Mesenchymal stem cell (in vitro differentiated cells and primary cell): ENCODE measurements at regions not wholly inside any gene's neighbourhood (a gene's known extent, or its start where the extent isn't known, plus 50 kb on each side); places are given as distances from the start of the nearest gene placed in this dataset.
A peak's percentile ranks its signal among the peaks of the same experiment; 100 is the strongest.

Source experiments
- DNase-seq: peaks from one replicate; pipeline ENCODE4 v3.0.0-alpha.2; 2013
- H2AFZ ChIP-seq: one replicate; pipeline ENCODE4 v1.6.1; 2013; ENCODE audit warnings: low read depth, mild to moderate bottlenecking, control low read depth, inconsistent platforms, low read length, moderate library complexity
- H2AK5ac ChIP-seq: 2 replicates; pipeline ENCODE4 v1.6.1; 2013; ENCODE audit warnings: low read length, moderate library complexity, mild to moderate bottlenecking, inconsistent platforms; ENCODE audit not compliant: severe bottlenecking
- H2BK120ac ChIP-seq: one replicate; pipeline ENCODE4 v1.6.1; 2013; ENCODE audit warnings: low read depth, mild to moderate bottlenecking, inconsistent platforms, low read length, moderate library complexity
- H2BK12ac ChIP-seq, 2 experiments: one replicate each; pipeline ENCODE4 v1.6.1; 2013; ENCODE audit warnings: inconsistent platforms in 2 of 2, low read length in 2 of 2, mild to moderate bottlenecking in 2 of 2, moderate library complexity in 2 of 2, control low read depth in 1 of 2
- H2BK15ac ChIP-seq: one replicate; pipeline ENCODE4 v1.6.1; 2013; ENCODE audit warnings: mild to moderate bottlenecking, low read depth, inconsistent platforms; ENCODE audit not compliant: poor library complexity, severe bottlenecking
- H2BK5ac ChIP-seq: 2 replicates; pipeline ENCODE4 v1.6.1; 2013; ENCODE audit warnings: low read depth, mild to moderate bottlenecking, low read length, control low read depth, inconsistent platforms; ENCODE audit not compliant: poor library complexity, severe bottlenecking
- H3K14ac ChIP-seq, 2 experiments: one replicate each; pipeline ENCODE4 v1.6.1; 2013; ENCODE audit warnings: inconsistent platforms in 2 of 2, low read length in 2 of 2, control low read depth in 1 of 2, mild to moderate bottlenecking in 1 of 2, moderate library complexity in 1 of 2
- H3K18ac ChIP-seq, 2 experiments: one replicate each; pipeline ENCODE4 v1.6.1; 2013; ENCODE audit warnings: inconsistent platforms in 2 of 2, low read length in 2 of 2, control low read depth in 1 of 2, low read depth in 1 of 2, mild to moderate bottlenecking in 1 of 2
- H3K23ac ChIP-seq, 2 experiments: one replicate each; pipeline ENCODE4 v1.6.1; 2013; ENCODE audit warnings: inconsistent platforms in 2 of 2, low read length in 2 of 2, mild to moderate bottlenecking in 2 of 2, moderate library complexity in 2 of 2, control low read depth in 1 of 2
- H3K27ac ChIP-seq: 2 replicates; pipeline ENCODE4 v1.5.1; 2013; ENCODE audit warnings: mild to moderate bottlenecking, moderate library complexity, low read length, control low read depth, inconsistent platforms; ENCODE audit not compliant: poor library complexity, severe bottlenecking
- H3K27me3 ChIP-seq, 2 experiments: 2 replicates each; pipeline versions ENCODE4 v1.6.1 to v1.7.0; 2013; ENCODE audit warnings: low read length in 2 of 2, mild to moderate bottlenecking in 2 of 2, moderate library complexity in 2 of 2, control low read depth in 1 of 2, inconsistent platforms in 1 of 2; ENCODE audit not compliant: control insufficient read depth in 1 of 2, insufficient read depth in 1 of 2
- H3K36me3 ChIP-seq, 2 experiments: 2 replicates each; pipeline versions ENCODE4 v1.6.1 to v1.7.0; 2013; ENCODE audit warnings: low read length in 2 of 2, control low read depth in 1 of 2, inconsistent platforms in 1 of 2, low read depth in 1 of 2, mild to moderate bottlenecking in 1 of 2; ENCODE audit not compliant: insufficient read depth in 2 of 2, control insufficient read depth in 1 of 2
- H3K4ac ChIP-seq, 2 experiments: one replicate each; pipeline ENCODE4 v1.6.1; 2013; ENCODE audit warnings: inconsistent platforms in 2 of 2, low read length in 2 of 2, mild to moderate bottlenecking in 2 of 2, moderate library complexity in 2 of 2, control low read depth in 1 of 2, low read depth in 1 of 2
- H3K4me1 ChIP-seq: 2 replicates; pipeline ENCODE4 v1.6.1; 2013; ENCODE audit warnings: low read depth, low read length, control low read depth; ENCODE audit not compliant: control insufficient read depth, insufficient read depth
- H3K4me2 ChIP-seq: 2 replicates; pipeline ENCODE4 v1.6.1; 2013; ENCODE audit warnings: low read length, mild to moderate bottlenecking, inconsistent platforms; ENCODE audit not compliant: poor library complexity, severe bottlenecking
- H3K4me3 ChIP-seq, 2 experiments: 2 replicates each; pipeline versions ENCODE4 v1.5.1 to v1.7.0; 2013; ENCODE audit warnings: low read length in 2 of 2, mild to moderate bottlenecking in 2 of 2, control low read depth in 1 of 2, low read depth in 1 of 2; ENCODE audit not compliant: insufficient read depth in 1 of 2
- H3K79me1 ChIP-seq: replicated peaks from 2 replicates; pipeline ENCODE4 v1.6.1; 2013; ENCODE audit warnings: mild to moderate bottlenecking, control low read depth, low read length, inconsistent platforms; ENCODE audit not compliant: poor library complexity, severe bottlenecking
- H3K9ac ChIP-seq: 2 replicates; pipeline ENCODE4 v1.7.0; 2013; ENCODE audit warnings: mild to moderate bottlenecking, low read length, moderate library complexity
- H3K9me3 ChIP-seq: 2 replicates; pipeline ENCODE4 v1.7.0; 2013; ENCODE audit warnings: mild to moderate bottlenecking, low read length; ENCODE audit not compliant: control insufficient read depth
- H4K8ac ChIP-seq: one replicate; pipeline ENCODE4 v1.6.1; 2013; ENCODE audit warnings: inconsistent platforms, mild to moderate bottlenecking, low read length, moderate library complexity
- H4K91ac ChIP-seq: one replicate; pipeline ENCODE4 v1.6.1; 2013; ENCODE audit warnings: mild to moderate bottlenecking, low read length, inconsistent platforms
- WGBS: methylation state at CpG from one replicate; pipeline ENCODE4 v1.1.7; 2013; ENCODE audit warnings: mixed read lengths; 5-methylcytosine and 5-hydroxymethylcytosine counted together

DNA sequence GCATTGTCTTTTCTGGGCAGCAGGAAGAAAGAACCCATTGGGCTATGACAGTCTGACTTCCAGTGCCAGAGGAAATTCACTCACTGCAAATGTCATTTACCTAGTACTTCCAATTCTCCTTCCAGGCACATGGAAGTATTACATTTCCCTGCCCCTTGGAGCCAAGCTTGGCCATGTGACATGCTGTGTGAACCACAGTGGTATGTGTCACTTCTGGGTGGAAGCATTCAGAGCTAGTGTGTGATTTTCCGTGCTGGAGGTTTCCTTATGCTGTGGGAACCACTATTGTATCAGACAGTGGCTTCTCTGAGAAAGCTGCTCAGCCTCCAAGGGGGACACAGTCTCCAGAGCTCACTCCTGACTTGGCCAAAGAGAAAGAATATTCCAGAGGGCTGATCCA lies 387.6 kb downstream of the CDC5L start:
- Histone ChIP-seq H2BK15ac (no peak overlapping the region), H2AK5ac (no peak overlapping the region), H3K4me1 (no peaks in the 10 kb centered on the region), H2AFZ (no peak overlapping the region), H2BK12ac (no peak overlapping the region), H3K79me1 (no peaks in the 10 kb centered on the region), H2BK120ac (no peak overlapping the region), H3K9ac (no peak overlapping the region), H3K36me3 (no peaks in the 10 kb centered on the region), H2BK5ac (no peak overlapping the region), H4K91ac (no peak overlapping the region), H3K9me3 (no peaks in the 10 kb centered on the region), H3K14ac (peak overlapping the region in 1 of 2 experiments; percentile 48), H3K27me3 (no peaks in the 10 kb centered on the region), H4K8ac (no peak overlapping the region), H3K27ac (no peak overlapping the region), H3K4me3 (no peak overlapping the region), H3K4ac (no peak overlapping the region), H3K4me2 (no peak overlapping the region), H3K23ac (no peak overlapping the region), H3K18ac (peak overlapping the region in 1 of 2 experiments; percentile 12)
- no peak for DNase-seq
- 68% methylated on average over 1 of the region's 1 CpG for WGBS

DNA sequence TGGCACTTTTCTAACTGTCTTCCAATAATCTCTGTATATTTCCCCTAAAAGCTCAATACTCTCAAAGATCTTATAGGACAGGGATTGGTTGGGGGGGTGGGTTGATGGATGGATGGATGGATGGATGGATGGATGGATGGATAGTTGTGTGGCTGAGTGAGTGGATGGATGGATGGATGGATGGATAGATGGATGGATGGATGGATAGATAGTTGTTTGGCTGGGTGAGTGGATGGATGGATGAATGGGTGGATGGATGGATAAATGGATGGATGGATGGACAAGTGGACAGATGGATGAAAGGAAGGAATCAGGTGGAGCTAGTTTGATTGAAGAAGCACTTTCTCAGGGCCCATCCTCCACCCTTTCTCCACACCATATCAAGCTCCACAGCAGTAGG lies 388.8 kb downstream of the CDC5L start:
- Histone ChIP-seq H3K9ac (no peak overlapping the region), H3K18ac (no peak overlapping the region), H3K4ac (no peak overlapping the region), H2BK12ac (no peak overlapping the region), H3K36me3 (no peaks in the 10 kb centered on the region), H3K14ac (no peak overlapping the region), H3K27ac (no peak overlapping the region), H3K4me2 (no peak overlapping the region), H3K9me3 (no peaks in the 10 kb centered on the region), H3K4me1 (no peaks in the 10 kb centered on the region), H2BK5ac (no peak overlapping the region), H2BK15ac (no peak overlapping the region), H3K4me3 (no peak overlapping the region), H3K23ac (no peak overlapping the region), H3K79me1 (no peaks in the 10 kb centered on the region), H4K8ac (no peak overlapping the region), H2AK5ac (no peak overlapping the region), H2AFZ (no peak overlapping the region), H4K91ac (no peak overlapping the region), H3K27me3 (no peaks in the 10 kb centered on the region), H2BK120ac (no peak overlapping the region)
- DNase-seq, result no peak

DNA sequence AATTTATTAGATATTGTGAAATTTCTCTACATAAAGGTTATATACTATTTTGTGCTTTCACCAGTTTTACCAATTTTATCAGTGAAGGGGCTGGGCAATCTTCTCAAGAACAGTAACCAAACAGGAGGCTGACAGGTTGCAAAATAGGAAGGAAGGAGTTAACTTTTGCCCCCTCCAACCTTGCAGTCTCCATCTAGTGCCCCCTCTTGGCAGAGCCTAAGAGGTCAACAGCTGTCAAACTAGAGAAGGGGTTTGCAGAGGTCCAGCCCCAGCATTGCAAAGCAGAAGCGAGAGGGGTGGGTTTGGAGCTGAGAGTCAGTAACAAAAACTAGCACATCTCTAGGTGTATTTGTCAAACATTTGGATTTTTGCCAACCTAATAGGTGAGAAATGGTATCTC lies 391.0 kb downstream of the CDC5L start:
- H3K23ac ChIP-seq, result no peak overlapping the region
- H3K27ac ChIP-seq, result no peak overlapping the region
- no peak overlapping the region for H3K4ac ChIP-seq
- H2BK120ac ChIP-seq, result no peak overlapping the region
- no peaks in the 10 kb centered on the region for H3K79me1 ChIP-seq
- no peaks in the 10 kb centered on the region for H3K27me3 ChIP-seq
- no peak overlapping the region for H3K4me2 ChIP-seq
- no peak overlapping the region for H2BK15ac ChIP-seq
- H2AFZ ChIP-seq, result no peak overlapping the region
- H2BK5ac ChIP-seq, result no peak overlapping the region
- H3K4me1 ChIP-seq, result no peaks in the 10 kb centered on the region
- H3K14ac ChIP-seq, result no peak overlapping the region
- 93% methylated on average over 1 of the region's 1 CpG for WGBS
- no peak for DNase-seq
- H4K8ac ChIP-seq, result no peak overlapping the region
- no peaks in the 10 kb centered on the region for H3K36me3 ChIP-seq
- no peak overlapping the region for H4K91ac ChIP-seq
- no peak overlapping the region for H2BK12ac ChIP-seq
- no peak overlapping the region for H2AK5ac ChIP-seq
- H3K9me3 ChIP-seq, result no peaks in the 10 kb centered on the region
- no peak overlapping the region for H3K9ac ChIP-seq
- no peak overlapping the region for H3K4me3 ChIP-seq
- no peak overlapping the region for H3K18ac ChIP-seq
